Activated T-helper 1 cell treated with anti-CD3 and anti-CD28 coated beads, Interleukin-2, amount 50 U/mL, for 16 hours (primary cell): ENCODE measurements at regions not wholly inside any gene's neighbourhood (a gene's known extent, or its start where the extent isn't known, plus 50 kb on each side); places are given as distances from the start of the nearest gene placed in this dataset.

ENCODE experiments used
- DNase-seq, 2 donors: peaks; one replicate each; pipeline ENCODE4 v3.0.0-alpha.2; 2020; ENCODE audit warnings: low read depth in 1 of 2, low spot score in 1 of 2

DNA sequence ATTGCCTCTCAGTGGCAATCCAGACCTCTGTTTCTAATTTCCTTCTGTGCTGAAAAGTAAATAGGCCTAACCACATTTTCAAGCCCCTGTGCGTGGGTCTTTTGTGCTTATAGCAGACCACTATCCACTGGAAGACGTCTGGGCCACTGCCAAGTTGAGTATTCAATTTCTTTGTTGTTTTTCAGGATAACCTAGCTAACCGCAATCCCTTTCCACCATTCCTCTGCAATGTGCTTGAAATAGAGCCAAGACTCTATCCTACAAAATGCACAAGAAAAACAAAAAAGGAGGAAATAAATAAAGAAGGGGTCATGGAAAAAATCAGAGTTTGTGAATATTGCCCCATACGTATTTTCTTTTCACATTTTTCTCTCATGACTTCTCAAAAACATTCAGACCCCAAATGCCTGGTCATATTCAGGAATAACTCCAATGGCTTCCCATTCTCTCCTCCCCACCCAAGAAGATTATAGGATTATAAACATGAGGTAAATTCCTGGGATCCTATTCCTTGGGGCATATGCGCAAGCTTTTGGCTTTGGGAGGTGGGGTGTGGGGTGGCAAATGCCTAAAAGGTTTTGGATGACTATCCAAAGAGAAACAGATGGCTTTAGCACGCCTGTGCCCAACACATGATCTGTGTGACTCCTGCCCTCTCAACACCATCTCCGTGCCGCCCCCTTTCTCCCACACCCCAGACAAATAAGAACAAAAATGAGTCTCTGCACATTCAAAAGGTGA is 217.9 kb upstream of the THBS1 start:
- DNase-seq: no peak

DNA sequence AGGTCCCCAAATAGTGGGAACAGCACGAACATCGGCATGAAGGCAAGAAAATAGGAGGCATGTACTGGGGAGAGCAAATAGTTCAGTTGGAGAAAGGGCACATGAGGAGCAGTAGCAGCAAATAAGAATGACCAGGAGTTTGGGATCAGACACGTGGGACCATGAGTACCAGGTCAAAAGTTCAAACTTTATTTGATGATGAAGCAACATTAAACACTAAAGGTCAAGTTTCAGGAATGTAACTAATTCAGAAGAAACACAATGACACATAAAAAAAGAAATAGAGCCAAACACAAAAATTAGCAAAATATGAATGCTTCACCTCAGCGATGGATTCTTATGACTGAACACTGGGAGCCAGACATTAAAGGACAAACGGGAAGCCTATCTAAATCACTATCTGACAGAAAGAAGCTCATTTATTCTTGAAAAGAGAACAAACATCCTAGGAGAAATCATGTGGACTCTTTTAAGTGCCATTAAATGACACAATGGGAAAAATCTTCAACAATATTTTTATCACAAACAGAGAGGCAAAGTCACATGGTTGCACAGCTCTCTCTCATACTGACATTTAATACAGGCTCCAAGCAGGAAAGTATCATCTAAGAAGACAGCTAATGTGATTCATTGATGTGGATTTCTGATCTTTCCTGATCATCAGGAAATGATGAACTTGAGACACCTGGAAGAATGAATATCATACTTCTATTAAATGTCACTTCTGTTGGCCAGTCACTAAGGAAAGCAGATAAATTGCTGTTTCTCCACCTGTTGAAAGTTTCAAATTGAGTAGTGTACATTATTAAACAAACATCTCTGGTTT is 216.9 kb upstream of the THBS1 start:
- no peak for DNase-seq

DNA sequence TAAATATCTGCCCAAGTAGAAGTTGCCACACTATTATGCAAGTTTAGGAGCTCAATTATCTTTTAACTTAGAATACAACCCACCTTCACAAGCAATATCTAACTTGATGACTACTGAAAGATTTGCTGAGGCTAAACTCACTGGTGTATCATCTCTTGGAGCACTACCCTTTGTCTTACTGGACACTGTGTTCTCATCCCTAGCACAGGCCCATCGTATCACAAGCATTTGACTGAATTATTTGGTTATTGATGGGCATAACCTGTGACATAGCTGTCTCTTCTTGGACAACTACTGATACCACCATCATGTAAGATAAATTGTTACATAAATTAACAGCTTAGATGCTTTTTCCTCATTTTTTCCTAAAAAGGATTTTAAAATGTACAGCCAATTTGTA is 216.2 kb upstream of the THBS1 start:
- no peak for DNase-seq

DNA sequence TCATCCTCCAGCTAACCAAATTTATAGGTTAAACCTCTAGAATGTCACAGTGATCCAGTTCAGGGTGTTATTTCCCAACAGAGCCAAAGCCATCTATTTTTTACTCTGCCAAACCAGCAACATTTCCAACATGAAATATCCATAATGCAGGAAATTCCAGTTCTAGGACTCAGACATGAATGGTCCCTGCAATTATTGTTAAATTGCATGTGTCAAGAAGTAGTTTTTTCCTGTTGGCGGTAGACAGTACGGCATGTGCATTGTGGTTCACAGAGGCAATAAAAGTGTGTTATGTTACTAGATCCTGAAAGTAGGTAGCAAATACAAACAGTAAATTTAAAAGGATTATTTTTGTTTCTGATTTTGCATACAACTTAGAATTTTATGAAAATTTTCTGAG is 215.7 kb upstream of the THBS1 start:
- no peak for DNase-seq

DNA sequence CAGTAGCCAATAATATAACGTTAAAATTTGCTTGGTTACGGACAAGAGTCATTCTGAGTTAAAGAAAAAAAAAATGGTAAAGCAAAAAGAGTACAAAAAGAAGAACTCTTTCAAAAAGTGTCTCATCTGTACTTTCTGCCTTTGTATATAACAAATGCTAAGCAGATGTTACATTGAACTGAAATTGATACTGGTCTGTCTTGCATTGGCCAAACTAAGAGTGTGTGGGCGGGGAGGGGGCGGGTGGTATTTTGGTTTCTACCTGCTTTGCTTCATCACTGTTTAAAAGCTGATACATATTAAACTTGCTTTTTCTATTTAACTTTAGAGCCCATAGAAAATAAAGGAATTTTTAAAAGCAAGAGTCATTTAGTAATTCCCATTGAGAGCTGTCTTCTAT is 215.0 kb upstream of the THBS1 start:
- no peak for DNase-seq

DNA sequence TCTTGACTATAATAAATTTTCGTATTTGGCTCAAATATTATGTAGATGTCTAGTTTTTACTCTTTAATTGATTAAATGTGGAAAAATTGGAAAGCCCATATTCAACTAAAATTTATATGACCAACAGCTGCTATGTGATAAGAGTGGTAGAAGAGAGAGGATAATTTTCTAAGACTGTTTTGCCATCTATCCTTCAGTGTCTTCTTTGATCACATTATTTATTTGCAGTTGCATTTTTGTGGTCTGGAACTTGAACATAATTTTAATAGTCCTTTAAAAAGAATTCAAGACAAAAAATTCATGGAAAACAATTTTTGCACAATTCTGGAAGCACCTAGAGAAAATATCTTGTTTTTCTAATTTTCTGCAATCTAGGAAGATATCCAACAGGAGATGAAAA is 213.3 kb upstream of the THBS1 start:
- DNase-seq: no peak

DNA sequence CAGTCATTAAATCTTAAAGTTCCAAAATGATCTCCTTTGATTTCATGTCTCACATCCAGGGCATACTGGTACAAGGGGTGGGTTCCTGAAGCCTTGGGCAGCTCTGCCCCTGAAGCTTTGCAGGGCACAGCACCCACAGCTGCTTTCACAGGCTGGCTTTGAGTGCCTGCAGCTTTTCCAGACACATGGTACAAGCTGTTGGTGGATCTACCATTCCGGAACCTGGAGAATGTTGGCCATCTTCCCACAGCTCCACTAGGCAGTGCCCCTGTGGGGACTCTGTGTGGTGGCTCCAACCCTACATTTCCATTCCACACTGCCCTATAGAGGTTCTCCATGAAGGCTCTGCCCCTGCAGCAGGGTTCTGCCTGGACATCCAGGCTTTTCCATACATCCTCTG is 211.1 kb upstream of the THBS1 start:
- no peak for DNase-seq

DNA sequence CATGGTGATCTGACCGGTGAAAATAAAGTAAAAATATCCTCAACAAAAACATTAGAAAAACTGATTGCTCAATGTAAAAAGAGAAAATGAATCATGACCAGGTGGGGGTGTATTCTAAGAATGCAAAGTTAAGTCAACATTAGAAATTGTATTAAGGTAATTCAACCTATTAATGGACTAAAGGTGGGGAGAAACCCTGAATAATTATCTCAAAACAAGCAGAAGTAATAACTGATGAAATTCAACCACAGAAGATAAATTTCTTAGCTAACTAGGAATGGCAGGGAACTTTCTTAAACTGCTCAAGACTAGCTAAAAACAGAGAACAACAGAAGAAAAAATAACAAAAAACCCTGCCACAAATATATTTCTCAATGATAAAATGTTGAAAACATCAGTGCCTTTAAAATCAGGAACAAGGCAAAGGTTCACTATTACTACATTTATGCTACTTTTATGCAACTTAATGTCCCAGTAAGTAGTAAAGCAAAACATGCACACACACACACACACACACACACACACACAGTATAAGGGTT is 204.4 kb upstream of the THBS1 start:
- DNase-seq: no peak

DNA sequence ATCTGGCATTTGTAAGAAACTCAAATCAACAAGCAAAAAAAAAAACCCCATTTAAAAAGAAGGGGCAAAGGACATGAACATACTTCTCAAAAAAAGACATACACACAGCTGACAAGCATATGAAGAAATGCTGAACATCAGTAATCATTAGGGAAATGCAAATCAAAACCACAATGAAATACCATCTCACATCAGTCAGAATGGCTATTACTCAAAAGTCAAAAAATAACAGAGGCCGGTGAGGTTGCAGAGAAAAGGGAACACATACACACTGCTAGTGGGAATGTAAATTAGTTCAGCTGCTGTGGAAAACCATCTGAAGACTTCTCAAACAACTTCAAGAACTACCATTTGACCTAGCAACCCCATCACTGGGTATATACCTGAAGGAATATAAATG is 199.4 kb upstream of the THBS1 start:
- DNase-seq: no peak

DNA sequence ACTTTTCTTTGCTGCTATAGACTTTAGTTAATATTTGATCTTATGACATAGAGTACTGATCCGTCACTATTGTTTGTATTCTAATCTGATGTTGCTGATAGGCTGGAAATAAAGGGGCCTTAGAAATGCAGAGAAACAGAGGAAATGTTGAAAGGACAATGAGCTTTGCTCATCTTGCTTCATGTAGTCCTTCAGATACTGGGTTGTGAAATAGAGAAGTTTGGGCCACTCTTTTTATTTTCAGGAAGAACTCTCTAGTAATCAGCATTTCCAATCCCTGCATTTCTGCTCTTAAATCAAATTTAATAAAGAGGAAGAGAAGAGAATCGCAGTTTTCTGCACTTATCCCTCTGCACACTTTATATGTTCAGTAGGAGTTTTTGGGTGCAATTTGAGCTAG is 192.8 kb upstream of the THBS1 start:
- no peak for DNase-seq

DNA sequence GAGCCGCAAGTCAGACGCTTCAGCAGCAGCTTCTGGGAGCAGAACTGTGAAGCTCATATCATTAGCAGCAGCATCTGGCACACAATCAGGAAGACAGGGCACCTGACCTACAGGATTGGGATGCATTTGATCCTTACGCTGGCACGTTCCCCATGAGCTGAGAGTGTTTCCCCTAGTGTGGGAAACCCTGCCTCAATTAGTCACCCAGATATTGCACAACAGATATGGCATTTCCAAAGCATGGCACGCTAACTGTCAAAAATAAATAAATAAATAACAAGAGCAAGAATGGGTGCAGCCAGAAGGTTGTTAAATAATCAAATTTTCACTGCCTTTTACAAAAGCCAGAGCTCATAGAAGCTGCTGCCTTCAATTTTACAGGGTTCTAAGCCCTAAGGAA is 189.6 kb upstream of the THBS1 start:
- no peak for DNase-seq

DNA sequence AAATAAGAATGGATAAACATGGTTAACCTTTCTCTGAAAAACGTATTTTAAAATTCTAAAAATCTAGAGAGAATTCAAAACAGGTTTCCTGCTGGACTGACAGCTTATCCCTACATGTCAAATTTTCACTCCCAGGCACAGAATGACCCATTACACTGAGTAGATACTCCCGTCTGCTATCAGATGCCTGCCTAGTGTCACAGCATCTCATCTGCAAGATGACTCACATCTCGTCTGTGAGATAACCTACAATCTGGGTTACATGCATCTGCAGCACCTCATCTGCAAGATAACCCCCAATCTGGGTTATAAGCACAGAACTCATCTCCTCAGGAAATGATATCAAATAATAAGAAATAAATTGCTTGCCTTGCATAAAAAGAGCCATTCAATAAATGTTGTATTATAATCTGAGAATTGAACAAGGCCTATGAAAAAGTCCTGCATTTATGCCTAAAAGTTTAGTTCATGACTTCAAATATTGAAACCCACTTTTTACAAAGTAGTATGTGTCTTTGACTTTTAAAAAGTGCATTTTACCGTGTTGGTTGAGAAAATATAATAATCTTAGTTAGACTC is 188.3 kb upstream of the THBS1 start:
- DNase-seq: no peak

DNA sequence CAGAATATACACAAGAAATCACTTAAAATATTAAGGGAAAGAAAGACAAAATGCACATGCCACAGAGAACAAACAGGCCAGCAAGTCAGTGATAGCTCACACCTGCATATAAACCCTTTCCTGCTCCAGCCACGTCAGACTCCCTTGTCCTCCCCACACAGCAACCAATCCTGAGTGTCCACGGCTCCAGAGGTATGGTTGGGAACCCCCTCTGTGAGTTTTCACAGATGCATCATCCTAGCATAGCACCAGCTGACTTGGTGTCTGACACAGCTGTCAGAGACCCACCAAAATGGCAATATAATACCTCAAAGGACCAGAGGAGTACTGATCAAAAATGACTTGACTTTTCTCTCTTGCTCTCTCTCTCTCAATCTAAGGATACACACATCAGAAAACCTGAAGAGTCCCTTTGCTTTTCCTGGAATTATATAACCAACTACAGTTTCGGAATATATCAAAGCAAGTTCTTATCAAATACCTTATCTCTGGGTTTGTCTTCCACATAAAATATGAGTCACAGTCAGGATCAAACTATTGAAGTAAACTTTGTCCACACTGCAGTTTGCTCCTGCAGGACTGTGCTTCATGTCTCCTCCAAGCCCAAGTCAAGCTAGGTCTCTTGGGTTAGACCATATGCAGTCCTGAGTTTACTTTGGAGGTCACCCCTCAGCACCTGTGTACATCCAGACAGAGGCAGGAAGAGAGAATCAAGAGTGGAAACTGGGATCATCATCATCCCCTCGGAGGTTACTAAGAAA is 187.1 kb upstream of the THBS1 start:
- no peak for DNase-seq

DNA sequence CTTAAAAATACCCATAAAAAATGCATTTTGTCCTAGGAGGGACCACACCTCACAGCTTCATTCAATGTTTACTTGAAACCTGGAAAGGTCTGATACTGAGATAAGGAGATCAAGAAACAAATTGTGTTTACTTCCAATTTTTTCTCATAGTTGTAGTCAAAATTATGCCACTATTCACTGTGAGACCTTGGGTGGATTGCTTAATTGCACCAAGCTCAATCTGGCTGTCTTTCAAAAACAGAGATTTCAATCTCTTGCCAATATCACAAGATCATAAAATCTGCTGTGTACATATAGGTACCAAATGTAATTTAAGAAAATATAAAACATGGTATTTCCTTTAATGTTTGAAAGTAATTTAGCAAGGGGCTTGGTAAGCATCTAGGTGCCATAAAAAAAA is 186.4 kb upstream of the THBS1 start:
- no peak for DNase-seq

DNA sequence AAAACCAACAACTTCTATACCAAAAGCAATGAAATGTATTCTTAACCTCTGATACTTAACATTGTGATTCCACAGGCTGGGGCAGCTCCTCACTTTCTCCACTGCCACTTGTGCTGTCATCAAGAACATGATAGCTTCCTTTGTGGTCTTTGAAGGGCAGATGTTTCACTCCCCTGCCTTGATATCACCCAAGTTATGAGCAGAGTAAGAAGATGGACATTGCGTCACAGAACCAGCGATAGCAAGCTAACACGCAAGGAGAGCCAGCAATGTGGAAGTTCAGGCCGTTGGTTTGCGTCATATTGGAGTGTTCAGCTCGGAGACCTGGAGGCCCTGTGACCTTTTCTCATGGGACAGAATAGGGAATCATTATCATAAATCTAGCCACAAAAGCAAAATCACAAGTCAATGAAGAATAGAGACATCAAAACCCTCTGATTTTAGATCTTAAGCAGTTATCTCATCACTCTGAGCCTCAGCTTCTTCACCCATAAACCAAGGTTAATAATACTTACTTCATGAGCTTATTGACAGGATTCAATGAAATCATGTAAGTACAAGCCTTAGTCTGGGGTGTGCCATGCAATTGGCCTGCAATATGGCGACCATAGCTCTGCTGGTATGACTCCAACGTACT is 183.8 kb upstream of the THBS1 start:
- no peak for DNase-seq

DNA sequence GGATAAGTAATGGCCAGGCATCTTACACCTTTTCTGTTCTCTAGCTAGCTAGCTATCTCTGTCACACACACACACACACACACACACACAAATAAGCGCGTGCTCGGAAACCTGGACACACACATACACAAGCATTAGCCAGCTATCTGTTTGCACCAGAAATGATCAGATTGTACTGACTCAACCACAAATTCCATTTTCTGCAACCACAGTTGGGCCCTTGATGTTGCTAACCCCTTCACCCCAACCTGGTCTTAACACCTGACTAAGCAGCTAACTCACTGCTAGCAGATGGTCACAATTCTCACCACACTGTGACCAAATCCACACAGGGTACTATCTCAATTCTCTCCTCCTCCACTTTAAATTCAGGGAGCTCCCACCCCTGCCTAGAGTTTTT is 183.0 kb upstream of the THBS1 start:
- no peak for DNase-seq

DNA sequence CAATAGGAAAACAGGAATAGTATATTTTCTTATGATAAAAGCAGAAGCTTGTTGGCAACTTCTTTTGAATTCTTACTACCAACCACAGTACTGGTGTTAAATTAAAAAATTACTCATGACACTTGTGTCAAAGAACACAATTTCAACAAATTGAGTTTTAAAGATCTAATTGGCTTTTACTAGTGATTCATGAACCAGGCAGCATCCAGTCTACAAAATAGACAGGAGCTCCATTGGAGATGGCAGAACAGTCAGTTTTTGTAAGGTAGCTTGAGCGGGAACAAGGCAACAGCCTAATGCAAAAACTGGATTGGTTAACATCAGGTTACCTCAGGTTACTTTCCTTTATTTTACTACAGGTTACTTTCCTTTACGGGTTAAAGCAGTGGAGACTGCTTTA is 181.3 kb upstream of the THBS1 start:
- no peak for DNase-seq

DNA sequence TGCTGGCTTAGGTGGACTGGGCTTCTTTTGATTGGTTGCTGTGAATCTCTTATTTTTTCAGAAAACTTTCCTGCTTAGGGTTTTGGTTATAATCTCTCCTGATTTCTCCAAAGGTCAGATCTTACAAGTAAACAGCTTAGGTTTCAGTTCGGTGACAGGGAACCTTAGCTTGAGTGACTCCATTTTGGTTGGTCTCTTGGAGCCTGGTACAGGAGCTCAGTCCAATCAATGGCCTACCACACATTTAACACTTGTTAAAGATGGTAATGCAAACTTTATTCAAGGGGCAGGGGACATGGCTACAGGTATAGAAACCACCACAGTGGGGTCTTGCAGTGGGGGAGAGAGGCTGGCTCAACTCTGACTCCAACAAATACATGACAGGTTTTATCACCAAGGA is 180.9 kb upstream of the THBS1 start:
- DNase-seq: no peak

DNA sequence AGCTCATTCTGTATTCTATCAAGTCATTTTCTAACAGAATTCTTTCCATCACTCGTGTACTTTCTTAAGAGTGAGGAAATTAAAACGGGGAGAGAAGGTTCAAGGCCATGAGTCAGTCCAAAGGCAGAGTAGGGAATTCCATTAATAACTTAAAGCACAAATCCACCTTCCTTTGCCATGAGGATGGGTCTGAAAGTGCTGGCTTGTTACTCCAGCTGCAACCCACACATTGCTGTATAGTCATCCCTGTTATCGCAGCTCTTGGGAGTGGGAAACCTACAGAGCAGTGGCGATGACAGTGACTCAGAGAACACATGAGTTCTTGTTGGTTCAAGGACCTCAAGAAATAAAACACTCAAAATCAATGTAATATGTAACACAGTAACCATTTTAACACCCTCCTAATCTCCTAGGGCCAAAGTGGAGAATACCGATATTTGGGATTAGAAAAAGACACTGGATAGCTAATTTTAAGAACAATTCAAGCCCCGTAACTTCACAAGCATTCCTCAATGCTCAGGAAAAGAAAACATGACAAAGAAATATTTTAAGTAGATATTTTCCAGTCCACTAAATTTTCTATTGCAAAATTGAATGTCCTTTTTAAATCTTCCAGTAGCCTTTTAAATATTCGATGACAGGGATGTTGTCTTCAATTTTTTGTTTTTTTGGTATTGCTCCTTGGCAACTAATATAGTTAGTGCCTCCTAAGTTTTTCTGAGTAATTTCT is 179.9 kb upstream of the THBS1 start:
- no peak for DNase-seq

DNA sequence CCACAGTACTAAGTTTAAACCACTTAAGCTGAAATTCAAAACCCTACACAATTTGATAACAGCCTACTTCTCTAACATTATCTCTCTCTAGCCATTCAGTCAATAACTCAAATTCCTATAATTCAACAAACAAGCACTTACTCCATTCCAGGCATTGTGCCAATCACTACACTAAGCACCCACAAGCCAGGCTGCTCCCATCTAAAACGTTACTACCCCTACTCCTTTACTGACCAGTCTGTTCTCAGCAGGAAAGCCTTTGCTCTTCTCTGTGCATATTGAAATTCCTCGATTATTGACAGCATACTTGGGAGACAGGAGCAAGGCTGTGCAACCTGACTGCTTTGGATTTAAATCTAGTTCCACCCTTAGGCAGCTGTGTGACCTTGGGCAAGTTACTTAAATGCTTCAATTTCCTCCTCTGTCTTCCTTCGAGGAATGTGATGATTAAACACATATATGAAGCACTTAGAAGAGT is 177.2 kb upstream of the THBS1 start:
- DNase-seq: no peak
